ENCODE measurements at regions not wholly inside any gene's neighbourhood (a gene's known extent, or its start where the extent isn't known, plus 50 kb on each side); places are given as distances from the start of the nearest gene placed in this dataset.
"Not testable (repeated sequence)": the region's sequence is repeated elsewhere in the genome, so short reads cannot be mapped to it uniquely, and the experiment has no call there.

GRCh38 chr11:98409069-98409468 is 611.7 kb upstream of the CNTN5 start:
- in situ Hi-C loops (cut with MboI; ENCODE audit: low sequenced_read_pairs), result no loop called here

DNA sequence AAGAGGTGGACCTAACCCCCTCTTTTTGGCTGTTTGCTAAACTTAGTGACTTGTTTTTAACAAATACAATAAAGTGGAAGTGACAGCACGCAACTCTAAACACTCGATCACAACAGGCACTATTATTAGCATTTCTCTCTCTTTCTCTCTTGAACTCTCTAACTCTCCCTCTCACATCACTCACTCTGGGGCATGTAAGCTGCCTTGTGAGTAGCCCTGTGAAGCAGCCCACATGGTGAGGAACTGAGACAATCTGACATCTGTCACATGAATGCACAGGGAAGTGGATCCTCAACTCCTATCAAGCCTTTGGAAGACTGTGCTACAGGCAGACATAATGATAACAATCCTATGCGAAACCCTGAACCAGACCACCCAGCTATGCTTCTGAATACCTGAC is 609.0 kb upstream of the CNTN5 start:
- in situ Hi-C loops (cut with MboI; ENCODE audit: low sequenced_read_pairs), result no loop called here

GRCh38 chr11:98417256-98417755 is 603.4 kb upstream of the CNTN5 start:
- in situ Hi-C loops (cut with MboI; ENCODE audit: low sequenced_read_pairs), result no loop called here

- in situ Hi-C loops (cut with MboI; ENCODE audit: low sequenced_read_pairs), result no loop called here
These were observed 596.8 kb upstream of the CNTN5 start for GRCh38 chr11:98423933-98424332.

GRCh38 chr11:98424773-98425172 is 596.0 kb upstream of the CNTN5 start:
- in situ Hi-C loops (cut with MboI; ENCODE audit: low sequenced_read_pairs), result not testable (repeated sequence)

GRCh38 chr11:98431463-98432359 is 589.0 kb upstream of the CNTN5 start:
- in situ Hi-C loops (cut with MboI; ENCODE audit: low sequenced_read_pairs), result no loop called here

GRCh38 chr11:98434296-98434695 is 586.5 kb upstream of the CNTN5 start:
- in situ Hi-C loops (cut with MboI; ENCODE audit: low sequenced_read_pairs), result no loop called here

GRCh38 chr11:98453378-98453777 is 567.4 kb upstream of the CNTN5 start:
- in situ Hi-C loops (cut with MboI; ENCODE audit: low sequenced_read_pairs), result no loop called here

DNA sequence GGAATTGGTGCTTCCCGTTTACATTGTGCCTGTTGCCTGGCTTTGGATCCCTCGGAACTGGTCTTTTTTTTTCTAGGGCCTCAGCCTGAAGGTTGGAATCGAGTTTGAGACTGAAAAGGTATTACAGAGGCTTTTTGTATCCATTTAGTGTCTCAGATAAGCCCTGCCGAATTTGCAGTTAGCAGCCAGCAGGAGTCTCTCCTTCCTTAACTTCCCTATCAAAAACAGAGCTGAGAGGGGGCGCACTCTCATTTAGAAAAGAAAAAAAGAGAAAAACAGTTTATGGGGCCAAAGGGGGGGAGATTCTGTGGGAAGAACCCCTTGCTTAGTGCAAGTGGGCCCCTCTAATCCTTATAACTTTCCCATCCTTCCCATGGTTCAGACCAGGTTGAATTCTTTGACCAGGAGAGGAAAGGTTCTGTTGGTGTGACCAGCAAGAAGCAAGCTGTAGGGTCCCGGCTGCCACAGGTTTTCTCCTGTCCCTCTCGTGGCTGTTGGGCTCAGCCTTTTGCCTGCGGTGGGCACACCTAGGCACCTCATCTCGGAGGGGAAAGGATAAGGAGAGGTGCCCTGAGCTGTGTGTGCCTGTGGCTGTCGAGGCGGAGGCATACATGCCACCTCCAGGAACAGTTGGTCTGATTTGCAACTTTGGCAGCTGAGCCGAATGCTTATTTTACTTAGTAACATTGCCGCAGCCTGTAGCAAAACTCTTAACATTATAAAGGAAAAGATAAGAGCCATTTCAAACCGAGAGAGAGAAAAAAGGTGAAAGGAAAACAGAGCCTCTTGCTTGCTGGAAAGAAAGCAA is 565.0 kb upstream of the CNTN5 start:
- in situ Hi-C loops (cut with MboI; ENCODE audit: low sequenced_read_pairs), result no loop called here

- in situ Hi-C loops (cut with MboI; ENCODE audit: low sequenced_read_pairs), result no loop called here
These were observed 564.5 kb upstream of the CNTN5 start for GRCh38 chr11:98456308-98456680.

DNA sequence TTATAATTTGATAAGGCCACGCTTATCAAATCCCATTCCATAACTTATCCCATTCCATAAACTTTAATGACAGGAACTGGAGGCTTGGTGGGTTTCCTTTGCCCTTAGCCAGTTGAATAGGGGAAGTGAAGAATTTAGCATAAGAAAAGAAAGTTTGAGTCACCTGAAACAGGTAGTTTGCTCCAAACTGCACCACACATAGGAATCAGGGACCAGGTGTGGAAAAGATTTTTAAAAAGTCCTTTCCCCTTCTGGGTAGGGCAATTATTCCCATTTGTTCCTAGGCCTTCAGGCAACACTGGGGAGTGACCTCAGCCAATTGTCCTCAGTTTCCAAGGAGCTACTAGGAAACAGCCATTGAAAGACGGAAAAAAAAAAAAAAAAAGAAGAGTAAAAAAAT is 525.7 kb upstream of the CNTN5 start:
- in situ Hi-C loops (cut with MboI; ENCODE audit: low sequenced_read_pairs), result no loop called here

DNA sequence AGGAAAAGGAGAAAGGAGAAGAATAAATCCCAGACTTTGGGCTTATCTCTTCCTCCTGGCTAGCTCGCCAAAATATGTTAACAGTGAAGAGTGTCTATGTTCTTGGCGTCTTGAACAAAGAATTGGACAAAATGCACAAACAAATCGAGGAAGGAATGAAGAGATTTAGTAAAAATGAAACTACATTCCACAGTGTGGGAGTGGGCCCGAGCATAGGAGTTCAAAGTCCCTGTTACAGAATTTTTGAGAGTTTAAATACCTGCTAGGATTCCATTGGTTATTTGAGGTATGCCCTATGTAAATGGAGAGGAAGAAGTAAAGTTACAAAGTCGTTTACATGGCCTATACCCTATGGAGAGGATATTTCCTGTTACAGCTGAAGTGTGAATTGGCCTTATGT is 525.1 kb upstream of the CNTN5 start:
- in situ Hi-C loops (cut with MboI; ENCODE audit: low sequenced_read_pairs), result no loop called here

GRCh38 chr11:98507208-98507607 is 513.5 kb upstream of the CNTN5 start:
- in situ Hi-C loops (cut with MboI; ENCODE audit: low sequenced_read_pairs), result no loop called here

GRCh38 chr11:98512938-98513337 is 507.8 kb upstream of the CNTN5 start:
- in situ Hi-C loops (cut with MboI; ENCODE audit: low sequenced_read_pairs), result no loop called here

DNA sequence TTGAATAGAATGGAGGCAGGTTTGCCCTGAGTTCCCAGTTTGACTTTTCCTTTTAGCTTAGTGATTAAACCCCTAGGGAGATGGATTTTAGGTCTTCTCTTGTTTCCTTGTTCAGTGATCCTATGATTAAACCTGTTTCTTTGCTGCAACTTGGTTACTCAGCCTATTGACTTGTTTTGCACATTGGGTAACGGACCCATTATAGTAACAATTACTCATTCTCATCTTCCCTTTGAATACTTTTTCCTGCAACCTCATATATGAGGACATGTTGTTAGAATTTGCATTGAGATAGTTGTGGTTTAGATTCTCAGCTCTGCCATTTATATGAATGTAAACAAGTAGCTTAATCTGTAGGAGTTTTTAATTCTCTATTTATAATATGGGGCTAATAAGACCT is 489.2 kb upstream of the CNTN5 start:
- in situ Hi-C loops (cut with MboI; ENCODE audit: low sequenced_read_pairs), result no loop called here

DNA sequence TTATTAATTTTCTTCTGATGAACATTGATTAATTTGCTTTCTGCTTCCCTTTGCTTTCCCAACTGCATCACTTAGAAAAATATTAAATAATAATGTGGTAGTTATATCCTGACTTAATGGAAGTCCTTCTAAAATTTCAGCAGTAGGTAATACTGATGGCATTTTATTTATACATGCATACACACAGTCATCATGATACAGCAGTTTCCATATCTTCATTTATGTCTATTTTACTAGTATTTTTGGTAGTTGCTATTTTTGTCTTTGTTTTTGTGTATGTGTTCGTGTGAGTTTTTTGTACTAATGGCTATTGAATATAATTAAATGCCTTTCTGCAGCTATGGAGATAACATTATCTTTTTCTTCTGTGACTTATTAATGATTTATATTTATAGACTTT is 484.7 kb upstream of the CNTN5 start:
- in situ Hi-C loops (cut with MboI; ENCODE audit: low sequenced_read_pairs), result no loop called here

- in situ Hi-C loops (cut with MboI; ENCODE audit: low sequenced_read_pairs), result not testable (repeated sequence)
These were observed 482.4 kb upstream of the CNTN5 start for GRCh38 chr11:98538358-98538757.

GRCh38 chr11:98545544-98546175 is 475.1 kb upstream of the CNTN5 start:
- in situ Hi-C loops (cut with MboI; ENCODE audit: low sequenced_read_pairs), result no loop called here

DNA sequence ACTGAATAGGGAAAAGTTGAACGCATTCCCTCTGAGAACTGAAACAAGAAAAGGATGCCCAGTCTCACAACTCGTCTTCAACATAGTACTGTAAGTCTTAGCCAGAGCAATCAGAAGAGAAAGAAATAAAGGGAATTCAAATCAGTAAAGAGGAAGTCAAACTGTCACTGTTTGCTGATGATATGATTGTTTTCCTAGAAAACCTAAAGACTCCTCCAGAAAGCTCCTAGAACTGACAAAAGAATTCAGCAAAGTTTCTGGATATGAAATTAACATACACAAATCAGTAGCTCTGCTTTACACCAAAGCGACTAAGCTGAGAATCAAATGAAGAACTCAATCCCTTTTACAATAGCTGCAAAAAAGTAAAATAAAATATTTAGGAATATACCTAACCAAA is 471.2 kb upstream of the CNTN5 start:
- in situ Hi-C loops (cut with MboI; ENCODE audit: low sequenced_read_pairs), result no loop called here

GRCh38 chr11:98559961-98560360 is 460.8 kb upstream of the CNTN5 start:
- in situ Hi-C loops (cut with MboI; ENCODE audit: low sequenced_read_pairs), result no loop called here

DNA sequence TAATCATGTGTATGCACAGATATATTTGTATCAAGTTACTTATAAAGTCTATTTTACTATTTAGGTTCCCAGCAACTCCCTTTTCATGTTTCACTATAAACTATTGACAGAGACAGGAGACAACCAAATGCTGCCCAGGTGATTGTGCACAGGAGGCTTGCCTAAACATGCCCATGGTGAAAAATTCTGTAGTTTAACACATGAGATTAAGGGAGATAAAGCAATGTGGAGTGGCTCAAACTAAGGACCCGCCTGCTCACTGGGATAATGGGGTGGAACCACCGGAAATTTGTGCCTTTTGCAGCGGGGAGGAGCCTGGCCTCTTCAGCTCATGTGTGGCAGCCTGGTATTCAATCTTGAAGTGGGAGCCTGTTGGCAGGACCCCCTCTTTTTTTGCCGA is 459.5 kb upstream of the CNTN5 start:
- in situ Hi-C loops (cut with MboI; ENCODE audit: low sequenced_read_pairs), result no loop called here

Measured in HL-60/S4 treated with phorbol 12-myristate 13-acetate at 8.2 ng/mL for 4 days and 3 days (cell line).